ENCODE measurements at regions not wholly inside any gene's neighbourhood (a gene's known extent, or its start where the extent isn't known, plus 50 kb on each side); places are given as distances from the start of the nearest gene placed in this dataset.
A peak's percentile ranks its signal among the peaks of the same experiment; 100 is the strongest.

GRCh38 chr12:60494244-60494643, 898.4 kb downstream of the SLC16A7 start:
- TF ChIP-seq RAD21 (IDR thresholded peaks at IDR 0.05 in 1 of 2, conservative IDR thresholded peaks at IDR 0.05 in 1 of 2; ENCODE audit: low read depth in 2 of 2, low read length in 2 of 2) (peak; percentile 71 to 78), RNF2 (IDR thresholded peaks at IDR 0.05; ENCODE audit: borderline replicate concordance, low read depth, low read length, missing control alignments, poor library complexity, severe bottlenecking) (no peak), MAFK (IDR thresholded peaks at IDR 0.05; ENCODE audit: low read depth, low read length) (no peak), CTCF (IDR thresholded peaks at IDR 0.05; ENCODE audit: control extremely low read depth in 1 of 3, insufficient read depth in 1 of 3, low read depth in 1 of 3, low read length in 3 of 3) (peak in 2 of 3 experiments; percentile 28 to 61; a peak in 2 of 4 replicates)
- H3K4me3 ChIP-seq (ENCODE audit: extremely low read depth in 1 of 4, insufficient read depth in 2 of 4, low read depth in 3 of 4, low read length in 4 of 4), result no peak overlapping the region
- no peak overlapping the region for H2BK120ac ChIP-seq (replicated peaks; ENCODE audit: low read depth, low read length)
- DNase-seq (ENCODE audit: low read depth in 1 of 2, low spot score in 2 of 2) (no peak), FAIRE-seq (peak; percentile 45)
- H2BK15ac ChIP-seq (ENCODE audit: low read length), result no peak overlapping the region
- WGBS, 2 experiments (ENCODE audit: extremely low coverage in 1 of 2, insufficient coverage in 1 of 2, insufficient read length in 1 of 2, insufficient replicate concordance in 2 of 2, low coverage in 1 of 2, low lambda C conversion rate in 2 of 2, missing lambda C conversion rate in 1 of 2), result 76% methylated on average over 2 of the region's 2 CpGs; no CpG with 5 or more reads in 1 of the 2 experiments
- H3K4me2 ChIP-seq (ENCODE audit: insufficient read depth in 1 of 2, low read depth in 2 of 2, low read length in 2 of 2), result no peak overlapping the region
- no peaks in the 10 kb centered on the region for H3K4me1 ChIP-seq (replicated peaks in 1 of 4; ENCODE audit: control insufficient read depth in 3 of 4, insufficient read depth in 4 of 4, low read length in 3 of 4)
- H3K4ac ChIP-seq (replicated peaks; ENCODE audit: insufficient read length, low read depth, low read length), result no peak overlapping the region
- no peak overlapping the region for H2BK12ac ChIP-seq (ENCODE audit: low read depth, low read length)
- H3K27ac ChIP-seq (ENCODE audit: low read depth, low read length), result no peak overlapping the region
- H4K20me1 ChIP-seq (replicated peaks in 1 of 2; ENCODE audit: control insufficient read depth in 1 of 2, insufficient read depth in 2 of 2, low read length in 2 of 2), result no peaks in the 10 kb centered on the region
- no peaks in the 10 kb centered on the region for H3K27me3 ChIP-seq (replicated peaks in 1 of 4; ENCODE audit: control insufficient read depth in 3 of 4, extremely low read depth in 1 of 4, insufficient read depth in 3 of 4, low read length in 3 of 4)
- H2AFZ ChIP-seq (ENCODE audit: low read length), result peak overlapping the region; percentile 80
- ChIA-PET CTCF (ENCODE audit: partially characterized antibody) (interaction anchor here (0.6 to 0.9 kb wide), 3 partner anchors 11 to 484 kb away, joined by 3 to 4 read pairs (median 3); no protein-coding TSS in a partner anchor), POLR2A (ENCODE audit: partially characterized antibody) (interaction anchor here (0.6 kb wide), 1 partner anchor 309 kb away, joined by 3 read pairs; no protein-coding TSS in a partner anchor)
- H3K9me3 ChIP-seq (ENCODE audit: insufficient read depth in 2 of 2, low read depth in 1 of 2, low read length in 1 of 2), result no peaks in the 10 kb centered on the region
- H2BK20ac ChIP-seq (ENCODE audit: low read length), result no peak overlapping the region
- H3K23me2 ChIP-seq (ENCODE audit: low read depth, low read length), result no peaks in the 10 kb centered on the region
- no peak overlapping the region for H3K14ac ChIP-seq (ENCODE audit: insufficient read length)
- no peak overlapping the region for H2BK5ac ChIP-seq (ENCODE audit: low read depth, low read length)
- no peak overlapping the region for H2AK5ac ChIP-seq (ENCODE audit: low read depth, low read length)
- no peak overlapping the region for H4K8ac ChIP-seq (ENCODE audit: extremely low read depth, insufficient read depth, low read length)
- no peaks in the 10 kb centered on the region for H3K79me1 ChIP-seq (ENCODE audit: low read depth, low read length)
- H4K5ac ChIP-seq (ENCODE audit: insufficient read length, low read depth, low read length), result no peak overlapping the region
- no peak overlapping the region for H3K56ac ChIP-seq (replicated peaks; ENCODE audit: insufficient read length, low read depth, low read length)
- H4K91ac ChIP-seq (replicated peaks; ENCODE audit: insufficient read length, low read length), result no peak overlapping the region
- no peak overlapping the region for H3K18ac ChIP-seq (ENCODE audit: extremely low read depth, low read length)
- H3K9ac ChIP-seq (replicated peaks in 1 of 4; ENCODE audit: extremely low read depth in 1 of 4, low read depth in 3 of 4, low read length in 3 of 4), result no peak overlapping the region
- no peaks in the 10 kb centered on the region for H3K79me2 ChIP-seq (ENCODE audit: control insufficient read depth in 1 of 2, insufficient read depth in 2 of 2, low read length in 2 of 2)
- no peak overlapping the region for H3K23ac ChIP-seq (ENCODE audit: insufficient read length)
- H3K36me3 ChIP-seq (ENCODE audit: control insufficient read depth in 2 of 4, insufficient read depth in 4 of 4, low read length in 3 of 4), result no peaks in the 10 kb centered on the region
